Panc1 (cell line): ENCODE measurements at regions not wholly inside any gene's neighbourhood (a gene's known extent, or its start where the extent isn't known, plus 50 kb on each side); places are given as distances from the start of the nearest gene placed in this dataset.
"Not testable (repeated sequence)": the region's sequence is repeated elsewhere in the genome, so short reads cannot be mapped to it uniquely, and the experiment has no call there.

Source experiments
- POLR2AphosphoS5 ChIP-seq: IDR thresholded peaks from 2 replicates; pipeline ENCODE4 v1.6.1; 2012; ENCODE audit warnings: mild to moderate bottlenecking, low read depth, low read length, moderate library complexity
- SIN3A ChIP-seq: IDR thresholded peaks from 2 replicates; pipeline ENCODE4 v1.6.1; 2012; ENCODE audit warnings: low read depth, mild to moderate bottlenecking, low read length, moderate library complexity, borderline replicate concordance; ENCODE audit not compliant: insufficient read depth
- TCF7L2 ChIP-seq: IDR thresholded peaks from 2 replicates; pipeline ENCODE4 v1.6.1; 2011; ENCODE audit warnings: mild to moderate bottlenecking, low read depth, low read length, inconsistent platforms
- TF ChIP-seq, protein P1 (sequence below): fragments of 450-650 bp; IDR thresholded peaks from 2 replicates; pipeline ENCODE4 v1.5.1; 2017; ENCODE audit warnings: mild to moderate bottlenecking
- TF ChIP-seq, protein P2 (sequence below), 2 experiments: IDR thresholded peaks; 2 replicates each; pipeline ENCODE4 v1.6.1; 2011 to 2012; ENCODE audit warnings: low read depth in 2 of 2, control low read depth in 1 of 2, low read length in 1 of 2, mild to moderate bottlenecking in 1 of 2, moderate library complexity in 1 of 2; ENCODE audit not compliant: insufficient read depth in 1 of 2

DNA sequence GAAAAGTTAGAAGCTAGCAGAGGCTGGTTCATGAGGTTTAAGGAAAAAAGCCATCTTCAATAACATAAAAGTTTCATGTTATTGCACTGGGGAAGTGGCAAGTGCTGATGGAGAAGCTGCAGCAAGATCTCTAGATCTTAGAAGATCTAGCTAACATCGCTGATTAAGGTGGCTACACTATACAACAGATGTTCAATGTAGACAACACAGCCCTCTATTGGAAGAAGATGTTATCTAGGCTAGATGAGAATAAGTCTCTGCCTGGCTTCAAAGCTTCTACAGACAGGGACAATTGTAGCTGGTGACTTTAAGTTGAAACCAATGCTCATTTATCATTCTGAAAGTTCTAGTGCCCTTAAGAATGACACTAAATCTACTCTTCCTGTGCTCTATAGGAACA lies 310.3 kb downstream of the KLF13 start:
- TF ChIP-seq, protein P1, sequence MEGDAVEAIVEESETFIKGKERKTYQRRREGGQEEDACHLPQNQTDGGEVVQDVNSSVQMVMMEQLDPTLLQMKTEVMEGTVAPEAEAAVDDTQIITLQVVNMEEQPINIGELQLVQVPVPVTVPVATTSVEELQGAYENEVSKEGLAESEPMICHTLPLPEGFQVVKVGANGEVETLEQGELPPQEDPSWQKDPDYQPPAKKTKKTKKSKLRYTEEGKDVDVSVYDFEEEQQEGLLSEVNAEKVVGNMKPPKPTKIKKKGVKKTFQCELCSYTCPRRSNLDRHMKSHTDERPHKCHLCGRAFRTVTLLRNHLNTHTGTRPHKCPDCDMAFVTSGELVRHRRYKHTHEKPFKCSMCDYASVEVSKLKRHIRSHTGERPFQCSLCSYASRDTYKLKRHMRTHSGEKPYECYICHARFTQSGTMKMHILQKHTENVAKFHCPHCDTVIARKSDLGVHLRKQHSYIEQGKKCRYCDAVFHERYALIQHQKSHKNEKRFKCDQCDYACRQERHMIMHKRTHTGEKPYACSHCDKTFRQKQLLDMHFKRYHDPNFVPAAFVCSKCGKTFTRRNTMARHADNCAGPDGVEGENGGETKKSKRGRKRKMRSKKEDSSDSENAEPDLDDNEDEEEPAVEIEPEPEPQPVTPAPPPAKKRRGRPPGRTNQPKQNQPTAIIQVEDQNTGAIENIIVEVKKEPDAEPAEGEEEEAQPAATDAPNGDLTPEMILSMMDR, result not testable (repeated sequence)
- TF ChIP-seq, protein P2, sequence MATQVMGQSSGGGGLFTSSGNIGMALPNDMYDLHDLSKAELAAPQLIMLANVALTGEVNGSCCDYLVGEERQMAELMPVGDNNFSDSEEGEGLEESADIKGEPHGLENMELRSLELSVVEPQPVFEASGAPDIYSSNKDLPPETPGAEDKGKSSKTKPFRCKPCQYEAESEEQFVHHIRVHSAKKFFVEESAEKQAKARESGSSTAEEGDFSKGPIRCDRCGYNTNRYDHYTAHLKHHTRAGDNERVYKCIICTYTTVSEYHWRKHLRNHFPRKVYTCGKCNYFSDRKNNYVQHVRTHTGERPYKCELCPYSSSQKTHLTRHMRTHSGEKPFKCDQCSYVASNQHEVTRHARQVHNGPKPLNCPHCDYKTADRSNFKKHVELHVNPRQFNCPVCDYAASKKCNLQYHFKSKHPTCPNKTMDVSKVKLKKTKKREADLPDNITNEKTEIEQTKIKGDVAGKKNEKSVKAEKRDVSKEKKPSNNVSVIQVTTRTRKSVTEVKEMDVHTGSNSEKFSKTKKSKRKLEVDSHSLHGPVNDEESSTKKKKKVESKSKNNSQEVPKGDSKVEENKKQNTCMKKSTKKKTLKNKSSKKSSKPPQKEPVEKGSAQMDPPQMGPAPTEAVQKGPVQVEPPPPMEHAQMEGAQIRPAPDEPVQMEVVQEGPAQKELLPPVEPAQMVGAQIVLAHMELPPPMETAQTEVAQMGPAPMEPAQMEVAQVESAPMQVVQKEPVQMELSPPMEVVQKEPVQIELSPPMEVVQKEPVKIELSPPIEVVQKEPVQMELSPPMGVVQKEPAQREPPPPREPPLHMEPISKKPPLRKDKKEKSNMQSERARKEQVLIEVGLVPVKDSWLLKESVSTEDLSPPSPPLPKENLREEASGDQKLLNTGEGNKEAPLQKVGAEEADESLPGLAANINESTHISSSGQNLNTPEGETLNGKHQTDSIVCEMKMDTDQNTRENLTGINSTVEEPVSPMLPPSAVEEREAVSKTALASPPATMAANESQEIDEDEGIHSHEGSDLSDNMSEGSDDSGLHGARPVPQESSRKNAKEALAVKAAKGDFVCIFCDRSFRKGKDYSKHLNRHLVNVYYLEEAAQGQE (IDR thresholded peaks at IDR 0.05; ENCODE audit: insufficient read depth in 1 of 2, low read depth in 2 of 2, low read length in 1 of 2), result not testable (repeated sequence)
- not testable (repeated sequence) for TF ChIP-seq POLR2AphosphoS5, SIN3A, TCF7L2
